ENCODE measurements at regions not wholly inside any gene's neighbourhood (a gene's known extent, or its start where the extent isn't known, plus 50 kb on each side); places are given as distances from the start of the nearest gene placed in this dataset.

DNA sequence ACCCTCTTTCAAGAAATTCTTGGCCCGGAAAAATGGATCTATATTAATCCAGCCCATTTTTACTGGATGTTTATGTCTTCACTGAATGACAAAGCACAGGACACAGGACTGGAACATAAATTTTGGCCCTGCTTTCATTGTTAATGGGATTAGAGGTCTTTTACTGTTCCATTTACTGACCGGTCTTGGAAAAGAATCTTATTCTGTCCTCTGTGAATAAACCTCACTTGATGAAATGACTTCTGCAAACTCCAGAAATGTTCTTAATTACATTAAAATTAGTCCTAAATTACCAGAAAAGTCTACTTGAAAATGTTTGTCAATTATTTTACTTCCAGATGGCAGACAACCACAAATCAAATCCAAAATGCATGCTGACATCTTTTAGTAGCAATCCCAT is 79.3 kb upstream of the SLC24A5 start:
- H3K36me3 ChIP-seq = no peaks in the 10 kb centered on the region

DNA sequence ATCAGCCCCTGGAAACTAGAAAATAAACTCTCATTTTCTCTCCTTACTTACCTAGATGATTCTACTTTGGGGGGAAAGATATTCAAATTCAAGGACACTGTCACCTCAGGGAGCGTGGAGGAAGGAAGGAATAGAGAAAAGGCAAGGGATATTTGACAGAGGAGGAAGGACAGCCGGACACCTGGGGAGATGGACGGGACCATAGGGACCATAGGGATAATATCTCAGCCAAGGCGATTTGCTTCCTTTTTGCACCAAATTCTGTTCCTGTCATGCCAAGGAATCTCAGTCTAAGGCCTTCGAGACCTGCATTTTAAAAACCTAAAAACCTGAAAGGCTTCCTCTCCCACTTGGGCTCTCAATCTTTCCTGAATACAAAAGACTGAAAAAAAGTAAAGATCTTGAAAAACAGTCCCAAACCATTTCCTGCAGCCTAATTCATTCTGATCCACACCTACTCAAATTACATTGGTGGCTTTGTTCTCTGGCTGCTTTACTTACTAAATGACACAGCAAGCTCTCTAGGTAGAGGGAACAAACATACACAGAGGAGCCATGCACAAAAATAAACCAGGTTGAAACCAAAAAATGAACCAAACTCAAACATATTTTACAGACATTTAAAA is 73.9 kb upstream of the SLC24A5 start:
- Histone ChIP-seq H2AFZ (replicated peaks) (peak overlapping the region; percentile 58), H3K9me3 (ENCODE audit: low read depth) (no peaks in the 10 kb centered on the region), H3K27ac (peak overlapping the region; percentile 45), H4K20me1 (ENCODE audit: low read depth) (no peaks in the 10 kb centered on the region), H3F3A (ENCODE audit: low read depth) (peaks cover 10% of the 10 kb centered on the region), H3K4me3 (peak overlapping the region; percentile 26), H3K9ac (no peak overlapping the region), H3K27me3 (no peaks in the 10 kb centered on the region), H3K36me3 (no peaks in the 10 kb centered on the region), H3K4me2 (peak overlapping the region; percentile 65), H3K79me2 (ENCODE audit: low read depth) (no peaks in the 10 kb centered on the region), H3K4me1 (peaks cover 20% of the 10 kb centered on the region)
- no peak overlapping the region for H3K4me3 Mint-ChIP-seq
- peak overlapping the region; percentile 64 for H3K27ac Mint-ChIP-seq
- DNase-seq (ENCODE audit: low spot score) = peak; percentile 60
- no peak for TF ChIP-seq EZH2 (IDR thresholded peaks at IDR 0.05)
- no peak for TF ChIP-seq EZH2phosphoT487 (IDR thresholded peaks at IDR 0.05)
- TF ChIP-seq, protein P1, sequence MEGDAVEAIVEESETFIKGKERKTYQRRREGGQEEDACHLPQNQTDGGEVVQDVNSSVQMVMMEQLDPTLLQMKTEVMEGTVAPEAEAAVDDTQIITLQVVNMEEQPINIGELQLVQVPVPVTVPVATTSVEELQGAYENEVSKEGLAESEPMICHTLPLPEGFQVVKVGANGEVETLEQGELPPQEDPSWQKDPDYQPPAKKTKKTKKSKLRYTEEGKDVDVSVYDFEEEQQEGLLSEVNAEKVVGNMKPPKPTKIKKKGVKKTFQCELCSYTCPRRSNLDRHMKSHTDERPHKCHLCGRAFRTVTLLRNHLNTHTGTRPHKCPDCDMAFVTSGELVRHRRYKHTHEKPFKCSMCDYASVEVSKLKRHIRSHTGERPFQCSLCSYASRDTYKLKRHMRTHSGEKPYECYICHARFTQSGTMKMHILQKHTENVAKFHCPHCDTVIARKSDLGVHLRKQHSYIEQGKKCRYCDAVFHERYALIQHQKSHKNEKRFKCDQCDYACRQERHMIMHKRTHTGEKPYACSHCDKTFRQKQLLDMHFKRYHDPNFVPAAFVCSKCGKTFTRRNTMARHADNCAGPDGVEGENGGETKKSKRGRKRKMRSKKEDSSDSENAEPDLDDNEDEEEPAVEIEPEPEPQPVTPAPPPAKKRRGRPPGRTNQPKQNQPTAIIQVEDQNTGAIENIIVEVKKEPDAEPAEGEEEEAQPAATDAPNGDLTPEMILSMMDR (IDR thresholded peaks at IDR 0.05) = no peak
- H3K4me1 Mint-ChIP-seq = peaks cover 23% of the 10 kb centered on the region
- H3K36me3 Mint-ChIP-seq = peaks cover 1% of the 10 kb centered on the region
- H3K27me3 Mint-ChIP-seq (ENCODE audit: insufficient read depth, low read depth) = no peaks in the 10 kb centered on the region
- H3K9me3 Mint-ChIP-seq = peaks cover 4% of the 10 kb centered on the region

More for the DNA sequence above, 79.3 kb upstream of the SLC24A5 start:
- no peaks in the 10 kb centered on the region for H3K9me3 Mint-ChIP-seq
- no peaks in the 10 kb centered on the region for H3F3A ChIP-seq (ENCODE audit: low read depth)
- no peak overlapping the region for H3K27ac ChIP-seq
- H3K4me1 Mint-ChIP-seq = peaks cover 13% of the 10 kb centered on the region
- no peak overlapping the region for H3K27ac Mint-ChIP-seq
- no peak for DNase-seq (ENCODE audit: low spot score)
- no peak overlapping the region for H3K4me2 ChIP-seq
- no peaks in the 10 kb centered on the region for H3K9me3 ChIP-seq (ENCODE audit: low read depth)
- TF ChIP-seq EZH2phosphoT487 (IDR thresholded peaks at IDR 0.05) (no peak), EZH2 (IDR thresholded peaks at IDR 0.05) (no peak)
- TF ChIP-seq, protein P1 (IDR thresholded peaks at IDR 0.05) = no peak
- H3K27me3 ChIP-seq = no peaks in the 10 kb centered on the region
- no peaks in the 10 kb centered on the region for H4K20me1 ChIP-seq (ENCODE audit: low read depth)
- H3K27me3 Mint-ChIP-seq (ENCODE audit: insufficient read depth, low read depth) = no peaks in the 10 kb centered on the region
- H3K4me1 ChIP-seq = peaks cover 13% of the 10 kb centered on the region
- H3K79me2 ChIP-seq (ENCODE audit: low read depth) = no peaks in the 10 kb centered on the region
- H3K4me3 ChIP-seq = no peak overlapping the region
- peaks cover 1% of the 10 kb centered on the region for H3K36me3 Mint-ChIP-seq
- no peak overlapping the region for H2AFZ ChIP-seq (replicated peaks)
- no peak overlapping the region for H3K4me3 Mint-ChIP-seq
- no peak overlapping the region for H3K9ac ChIP-seq

DNA sequence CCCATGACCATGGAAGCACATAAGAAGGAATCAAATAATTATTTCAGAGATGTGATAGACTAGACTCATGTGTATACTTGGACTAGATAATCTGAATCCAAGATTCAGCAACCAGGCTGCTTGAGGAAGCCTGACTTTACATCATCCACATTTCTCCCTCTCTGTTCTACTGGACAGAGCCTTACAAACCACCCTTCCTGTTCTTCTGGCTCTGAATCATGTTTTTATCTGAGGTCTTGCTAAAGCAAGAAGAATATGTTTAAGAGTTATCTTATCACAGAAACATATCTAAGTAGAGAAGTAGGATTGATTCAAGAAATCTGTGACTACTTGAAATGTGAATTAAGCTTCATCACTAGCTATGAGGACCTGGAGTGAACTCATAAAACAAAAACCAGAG is 71.1 kb upstream of the SLC24A5 start:
- Histone ChIP-seq H3K4me1 (peaks cover 20% of the 10 kb centered on the region), H3K4me2 (no peak overlapping the region), H3K9ac (no peak overlapping the region), H4K20me1 (ENCODE audit: low read depth) (no peaks in the 10 kb centered on the region), H3K27ac (no peak overlapping the region), H3K4me3 (no peak overlapping the region), H3K27me3 (no peaks in the 10 kb centered on the region), H3K79me2 (ENCODE audit: low read depth) (no peaks in the 10 kb centered on the region), H3F3A (ENCODE audit: low read depth) (peaks cover 10% of the 10 kb centered on the region), H3K36me3 (no peaks in the 10 kb centered on the region), H3K9me3 (ENCODE audit: low read depth) (no peaks in the 10 kb centered on the region), H2AFZ (replicated peaks) (no peak overlapping the region)
- no peak for DNase-seq (ENCODE audit: low spot score)
- H3K27me3 Mint-ChIP-seq (ENCODE audit: insufficient read depth, low read depth) = no peaks in the 10 kb centered on the region
- H3K27ac Mint-ChIP-seq = no peak overlapping the region
- peaks cover 23% of the 10 kb centered on the region for H3K4me1 Mint-ChIP-seq
- TF ChIP-seq, protein P1 (IDR thresholded peaks at IDR 0.05) = no peak
- no peak for TF ChIP-seq EZH2 (IDR thresholded peaks at IDR 0.05)
- TF ChIP-seq EZH2phosphoT487 (IDR thresholded peaks at IDR 0.05) = no peak
- H3K9me3 Mint-ChIP-seq = peaks cover 25% of the 10 kb centered on the region
- peaks cover 4% of the 10 kb centered on the region for H3K36me3 Mint-ChIP-seq
- H3K4me3 Mint-ChIP-seq = no peak overlapping the region
